ENCODE measurements at regions not wholly inside any gene's neighbourhood (a gene's known extent, or its start where the extent isn't known, plus 50 kb on each side); places are given as distances from the start of the nearest gene placed in this dataset.

DNA sequence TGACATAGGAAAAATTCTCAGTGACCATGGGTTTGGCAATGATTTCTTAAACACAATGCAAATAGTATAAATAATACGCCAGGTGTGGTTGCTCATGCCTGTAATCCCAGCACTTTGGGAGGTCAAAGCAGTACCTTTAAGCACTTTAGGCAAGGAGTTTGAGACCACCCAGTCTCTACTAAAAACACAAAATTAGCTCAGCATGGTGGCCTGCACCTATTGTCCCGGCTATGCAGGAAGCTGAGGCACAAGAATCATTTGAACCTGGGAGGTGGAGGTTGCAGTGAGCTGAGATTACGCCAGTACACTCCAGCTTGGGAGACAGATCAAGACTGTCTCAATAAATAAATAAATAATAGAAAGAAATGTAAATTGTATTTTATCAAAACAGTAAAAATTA lies 356.5 kb upstream of the SLITRK6 start:
- no peak overlapping the region for H3K27ac ChIP-seq
- TF ChIP-seq, protein P1, sequence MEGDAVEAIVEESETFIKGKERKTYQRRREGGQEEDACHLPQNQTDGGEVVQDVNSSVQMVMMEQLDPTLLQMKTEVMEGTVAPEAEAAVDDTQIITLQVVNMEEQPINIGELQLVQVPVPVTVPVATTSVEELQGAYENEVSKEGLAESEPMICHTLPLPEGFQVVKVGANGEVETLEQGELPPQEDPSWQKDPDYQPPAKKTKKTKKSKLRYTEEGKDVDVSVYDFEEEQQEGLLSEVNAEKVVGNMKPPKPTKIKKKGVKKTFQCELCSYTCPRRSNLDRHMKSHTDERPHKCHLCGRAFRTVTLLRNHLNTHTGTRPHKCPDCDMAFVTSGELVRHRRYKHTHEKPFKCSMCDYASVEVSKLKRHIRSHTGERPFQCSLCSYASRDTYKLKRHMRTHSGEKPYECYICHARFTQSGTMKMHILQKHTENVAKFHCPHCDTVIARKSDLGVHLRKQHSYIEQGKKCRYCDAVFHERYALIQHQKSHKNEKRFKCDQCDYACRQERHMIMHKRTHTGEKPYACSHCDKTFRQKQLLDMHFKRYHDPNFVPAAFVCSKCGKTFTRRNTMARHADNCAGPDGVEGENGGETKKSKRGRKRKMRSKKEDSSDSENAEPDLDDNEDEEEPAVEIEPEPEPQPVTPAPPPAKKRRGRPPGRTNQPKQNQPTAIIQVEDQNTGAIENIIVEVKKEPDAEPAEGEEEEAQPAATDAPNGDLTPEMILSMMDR (conservative IDR thresholded peaks at IDR 0.05): no peak

DNA sequence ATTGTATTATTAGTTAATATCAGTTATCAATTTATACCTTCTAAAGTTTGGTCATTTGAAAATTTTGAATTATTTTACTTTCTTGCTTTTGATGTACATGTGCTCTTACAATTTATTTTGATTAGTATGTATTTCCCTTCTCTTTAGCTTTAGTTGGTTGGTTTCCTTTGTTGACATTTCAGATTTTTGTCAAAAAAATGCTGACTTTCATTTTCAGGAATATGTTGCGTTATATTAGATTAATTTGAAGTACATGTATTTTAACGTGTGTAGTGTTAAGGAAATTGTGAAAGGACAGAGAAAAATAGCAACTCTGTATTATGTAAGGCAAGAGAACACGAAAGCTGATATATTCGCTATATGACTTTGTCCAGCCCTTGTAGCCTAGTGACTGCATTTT lies 342.9 kb upstream of the SLITRK6 start:
- H3K27ac ChIP-seq: no peak overlapping the region
- TF ChIP-seq, protein P1 (conservative IDR thresholded peaks at IDR 0.05): no peak

DNA sequence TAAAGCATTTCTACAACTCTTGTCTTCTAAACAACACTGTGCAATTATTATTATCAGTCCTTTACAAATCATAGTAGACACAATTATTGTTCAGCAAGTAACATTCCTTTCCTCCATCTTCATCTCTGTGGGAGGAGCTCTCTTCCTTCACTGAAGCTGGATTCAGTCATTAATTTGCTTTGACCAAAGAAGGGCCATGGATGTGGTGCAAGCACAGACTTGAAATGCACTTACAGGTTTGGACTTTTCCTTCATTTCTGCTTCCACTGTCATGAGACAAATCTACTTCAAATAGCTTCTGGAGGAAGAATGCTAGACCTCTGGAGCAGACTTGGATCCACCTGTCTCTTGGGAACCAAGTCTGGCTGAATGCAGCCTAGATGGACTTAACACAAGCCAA lies 336.6 kb upstream of the SLITRK6 start:
- TF ChIP-seq, protein P1 (conservative IDR thresholded peaks at IDR 0.05): no peak
- no peak overlapping the region for H3K27ac ChIP-seq

DNA sequence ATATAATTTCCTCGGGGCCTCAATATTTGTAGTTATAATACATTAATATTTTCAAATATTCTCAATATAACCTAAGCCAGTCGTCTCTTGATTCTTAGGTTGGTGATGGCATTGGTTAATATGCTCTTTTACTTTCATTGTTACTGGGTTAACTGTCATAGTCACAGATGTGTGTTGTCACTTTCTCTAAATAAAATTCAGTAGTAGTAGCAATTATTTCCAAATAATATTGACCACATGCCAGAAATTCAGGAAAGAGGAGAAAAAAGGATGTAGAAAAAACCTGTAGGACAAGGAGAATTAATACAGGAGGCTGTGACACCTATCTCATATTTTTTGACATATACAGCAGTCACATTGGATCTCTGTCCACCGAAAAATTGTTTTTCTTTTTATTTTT lies 322.7 kb upstream of the SLITRK6 start:
- TF ChIP-seq, protein P1 (conservative IDR thresholded peaks at IDR 0.05): no peak
- no peak overlapping the region for H3K27ac ChIP-seq

DNA sequence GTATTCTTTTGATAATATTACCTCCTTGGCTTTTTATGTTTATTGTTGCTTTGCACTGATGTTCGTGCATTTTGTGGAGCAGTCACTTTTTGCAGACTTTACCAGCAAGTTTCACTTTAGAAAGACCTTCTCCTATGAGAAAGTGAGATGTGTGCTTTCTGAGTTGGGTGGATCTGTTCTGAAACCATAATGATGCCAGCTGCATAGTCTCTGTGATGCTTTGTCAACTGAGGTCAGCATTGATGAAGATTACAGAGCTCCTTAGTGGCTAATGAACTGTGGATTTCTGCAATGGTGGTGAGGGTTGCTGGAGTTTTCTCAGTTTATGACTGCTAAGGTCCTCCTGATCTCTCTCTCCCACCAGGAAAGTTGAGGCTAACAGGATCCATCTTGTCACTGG lies 309.9 kb upstream of the SLITRK6 start:
- H3K27ac ChIP-seq: no peak overlapping the region
- TF ChIP-seq, protein P1 (conservative IDR thresholded peaks at IDR 0.05): no peak

DNA sequence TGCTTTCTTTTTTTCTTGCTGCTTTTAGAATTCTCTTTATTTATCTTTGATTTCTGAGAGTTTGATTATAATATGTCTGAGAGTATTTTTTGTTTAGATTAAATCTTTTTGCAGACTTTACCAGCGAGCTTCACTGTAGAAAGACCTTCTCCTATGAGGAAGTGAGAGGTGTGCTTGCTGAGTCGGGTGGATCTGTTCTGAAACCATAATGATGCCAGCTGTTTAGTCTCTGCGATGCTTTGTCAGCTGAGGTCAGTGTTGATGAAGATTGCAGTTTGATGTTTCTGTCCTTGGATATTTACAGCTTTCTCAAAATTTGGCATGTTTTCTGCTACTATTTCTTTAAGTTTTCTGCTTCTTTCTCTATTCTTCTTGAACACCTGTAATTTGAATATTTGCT lies 309.1 kb upstream of the SLITRK6 start:
- TF ChIP-seq, protein P1 (conservative IDR thresholded peaks at IDR 0.05): no peak
- H3K27ac ChIP-seq: no peak overlapping the region

DNA sequence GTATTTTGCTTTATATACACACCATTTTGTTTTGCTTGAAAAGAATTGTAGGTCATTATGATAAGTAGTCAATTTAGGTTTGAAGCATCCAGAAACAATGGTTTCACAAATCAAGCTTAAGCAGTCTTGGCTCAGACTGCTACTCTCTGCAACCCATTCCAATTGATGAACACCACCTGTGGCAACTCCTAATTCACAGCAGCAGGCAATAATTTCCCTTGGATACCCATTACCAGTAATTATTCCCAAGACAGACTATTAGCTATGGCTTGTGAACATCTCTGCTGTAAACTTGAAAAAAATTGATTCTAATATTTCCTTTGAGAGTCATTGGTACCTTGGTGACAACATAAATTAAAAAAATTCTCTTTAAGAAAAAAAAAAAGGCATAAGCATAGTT lies 299.3 kb upstream of the SLITRK6 start:
- H3K27ac ChIP-seq: no peak overlapping the region
- TF ChIP-seq, protein P1 (conservative IDR thresholded peaks at IDR 0.05): no peak

DNA sequence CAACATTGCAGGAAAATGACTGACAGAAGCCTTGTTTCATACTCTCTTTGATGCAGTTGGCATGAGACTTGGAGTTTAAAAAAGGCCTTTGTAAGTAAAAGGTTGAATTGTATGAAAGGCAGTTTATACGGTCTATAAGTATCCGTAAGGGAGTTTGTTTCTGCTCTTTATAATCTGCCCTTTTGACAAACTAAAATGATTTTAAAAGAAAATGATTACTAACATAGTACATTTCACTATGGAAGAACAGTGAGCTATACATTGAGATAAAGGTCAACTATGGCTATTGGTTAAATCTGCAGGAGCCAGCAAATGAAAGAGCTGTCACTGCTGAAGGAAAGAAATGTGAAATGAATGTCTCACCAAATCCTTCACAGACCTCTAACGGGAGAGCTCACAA lies 296.1 kb upstream of the SLITRK6 start:
- TF ChIP-seq, protein P1 (conservative IDR thresholded peaks at IDR 0.05): no peak
- no peak overlapping the region for H3K27ac ChIP-seq

All from VCaP (cell line).